ENCODE measurements at regions not wholly inside any gene's neighbourhood (a gene's known extent, or its start where the extent isn't known, plus 50 kb on each side); places are given as distances from the start of the nearest gene placed in this dataset.
"Not testable (repeated sequence)": the region's sequence is repeated elsewhere in the genome, so short reads cannot be mapped to it uniquely, and the experiment has no call there.

DNA sequence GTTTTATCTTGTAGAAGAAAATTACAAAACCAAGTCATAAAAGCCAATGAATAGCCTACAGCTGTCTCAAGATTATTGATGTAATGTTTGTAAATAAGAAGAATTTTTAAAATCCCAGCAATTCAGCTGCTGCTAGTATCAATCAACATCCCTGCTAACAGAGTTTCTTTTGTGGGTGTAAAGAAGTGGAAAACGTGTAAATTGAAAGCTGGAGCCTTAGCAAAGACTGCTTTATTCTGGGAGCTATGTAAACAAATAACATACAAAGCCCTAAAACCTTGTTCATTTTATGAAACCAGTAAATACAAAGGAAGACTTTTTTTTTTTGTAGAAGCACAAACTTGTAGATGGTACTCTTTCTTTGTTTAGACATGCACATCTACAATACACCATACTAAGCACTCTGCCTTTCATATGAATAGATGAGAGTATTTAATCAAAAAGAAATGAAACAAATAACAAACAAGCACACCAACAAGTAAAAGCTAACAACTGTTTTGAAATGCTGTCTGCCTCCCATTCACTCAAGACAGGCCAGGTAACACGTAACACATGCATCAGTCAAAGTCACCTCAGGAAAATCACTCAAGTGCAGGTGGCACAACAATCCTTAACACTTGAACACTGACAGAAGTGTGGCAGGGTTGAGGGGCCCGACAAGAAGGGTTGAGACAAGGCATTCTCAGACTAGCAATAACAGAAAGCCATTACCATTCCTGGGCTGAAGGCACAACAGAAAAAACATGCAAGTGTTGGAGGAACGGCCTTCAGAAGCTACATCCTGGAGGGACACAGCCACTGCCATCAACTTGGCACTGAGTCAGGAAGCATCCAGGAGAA is 1364.0 kb upstream of the SEL1L start:
- H3K27ac ChIP-seq (ENCODE audit: low read depth, low read length): no peak overlapping the region
- no peaks in the 10 kb centered on the region for H3K4me1 ChIP-seq (ENCODE audit: control insufficient read depth in 1 of 2, insufficient read depth in 2 of 2, low read length in 2 of 2)
- no peaks in the 10 kb centered on the region for H3K36me3 ChIP-seq (ENCODE audit: control insufficient read depth in 1 of 2, insufficient read depth in 2 of 2, low read length in 2 of 2)
- H3K27me3 ChIP-seq (ENCODE audit: control insufficient read depth in 1 of 2, insufficient read depth in 2 of 2, low read length in 2 of 2): no peaks in the 10 kb centered on the region
- H3K9me3 ChIP-seq (ENCODE audit: control insufficient read depth in 1 of 2, low read length in 2 of 2): no peaks in the 10 kb centered on the region
- H3K4me3 ChIP-seq (ENCODE audit: low read depth in 1 of 2, low read length in 2 of 2): no peak overlapping the region
- no peak overlapping the region for H3K9ac ChIP-seq (ENCODE audit: low read depth in 1 of 2, low read length in 2 of 2)

DNA sequence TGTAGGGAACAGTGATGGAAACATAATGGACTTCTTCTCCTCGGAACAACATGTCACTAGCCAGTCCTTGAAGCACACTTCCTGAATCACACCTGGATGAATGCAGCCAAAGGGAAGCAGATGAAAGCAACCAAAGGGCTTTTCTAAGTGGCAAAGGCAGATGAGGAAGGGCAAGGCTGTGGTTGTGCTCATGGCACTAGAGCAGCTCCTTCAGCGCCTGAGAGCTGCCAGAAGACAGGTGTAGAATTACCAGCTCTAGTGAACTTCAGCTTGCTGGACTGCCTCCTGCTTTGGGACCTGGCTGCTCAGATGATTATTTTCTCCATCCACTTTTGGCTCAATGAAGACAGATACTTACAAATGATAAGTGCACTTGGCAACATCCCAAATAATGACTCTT is 1372.1 kb upstream of the SEL1L start:
- no peak overlapping the region for H3K4me3 ChIP-seq (ENCODE audit: low read depth in 1 of 2, low read length in 2 of 2)
- peaks cover 0 to 4% of the 10 kb centered on the region in 2 donors for H3K9me3 ChIP-seq (ENCODE audit: control insufficient read depth in 1 of 2, low read length in 2 of 2)
- H3K4me1 ChIP-seq (ENCODE audit: control insufficient read depth in 1 of 2, insufficient read depth in 2 of 2, low read length in 2 of 2): no peaks in the 10 kb centered on the region
- no peaks in the 10 kb centered on the region for H3K36me3 ChIP-seq (ENCODE audit: control insufficient read depth in 1 of 2, insufficient read depth in 2 of 2, low read length in 2 of 2)
- H3K27ac ChIP-seq (ENCODE audit: low read depth, low read length): no peak overlapping the region
- no peaks in the 10 kb centered on the region for H3K27me3 ChIP-seq (ENCODE audit: control insufficient read depth in 1 of 2, insufficient read depth in 2 of 2, low read length in 2 of 2)
- no peak overlapping the region for H3K9ac ChIP-seq (ENCODE audit: low read depth in 1 of 2, low read length in 2 of 2)

DNA sequence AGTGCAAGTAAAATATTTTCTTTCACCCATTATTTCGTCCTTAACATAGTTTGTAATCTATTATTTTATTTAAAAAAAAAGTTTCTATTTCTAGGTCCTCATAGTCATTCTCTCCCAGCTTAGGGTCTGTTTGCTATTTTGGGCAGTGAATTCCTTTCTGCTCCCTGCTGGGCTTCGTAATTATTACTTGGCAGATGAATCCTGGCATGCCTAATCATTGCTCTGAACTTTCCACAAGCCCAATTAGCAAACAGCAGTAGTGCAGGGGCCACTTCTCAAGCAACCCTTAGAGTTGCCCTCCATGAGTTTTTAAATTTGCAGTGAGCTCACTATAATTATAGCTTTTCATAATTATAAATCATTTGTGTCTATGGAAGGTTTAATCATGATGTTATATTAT is 1378.3 kb upstream of the SEL1L start:
- Histone ChIP-seq H3K4me1 (ENCODE audit: control insufficient read depth in 1 of 2, insufficient read depth in 2 of 2, low read length in 2 of 2) (no peaks in the 10 kb centered on the region), H3K27me3 (ENCODE audit: control insufficient read depth in 1 of 2, insufficient read depth in 2 of 2, low read length in 2 of 2) (no peaks in the 10 kb centered on the region), H3K36me3 (ENCODE audit: control insufficient read depth in 1 of 2, insufficient read depth in 2 of 2, low read length in 2 of 2) (no peaks in the 10 kb centered on the region), H3K9ac (ENCODE audit: low read depth in 1 of 2, low read length in 2 of 2) (no peak overlapping the region), H3K9me3 (ENCODE audit: control insufficient read depth in 1 of 2, low read length in 2 of 2) (no peaks in the 10 kb centered on the region), H3K4me3 (ENCODE audit: low read depth in 1 of 2, low read length in 2 of 2) (no peak overlapping the region), H3K27ac (ENCODE audit: low read depth, low read length) (no peak overlapping the region)

DNA sequence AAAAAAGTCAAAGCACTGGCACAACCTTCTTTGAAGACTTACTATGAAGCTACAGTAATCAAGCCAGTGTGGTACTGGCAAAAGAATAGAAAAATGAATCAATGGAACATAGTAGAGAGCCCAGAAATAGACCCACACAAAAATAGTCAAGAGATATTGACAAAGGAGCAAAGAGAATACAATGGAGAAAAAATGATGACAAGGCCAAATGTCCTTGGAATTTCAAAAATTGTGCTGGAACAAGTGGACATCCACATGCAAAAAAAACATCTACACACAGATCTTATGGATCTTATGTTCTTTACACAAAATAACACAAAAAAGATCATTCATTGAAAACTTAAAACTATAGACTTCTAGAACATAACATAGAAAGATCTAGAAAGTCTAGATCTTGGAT is 1379.7 kb upstream of the SEL1L start:
- H3K27me3 ChIP-seq (ENCODE audit: control insufficient read depth in 1 of 2, insufficient read depth in 2 of 2, low read length in 2 of 2): no peaks in the 10 kb centered on the region
- no peak overlapping the region for H3K9ac ChIP-seq (ENCODE audit: low read depth in 1 of 2, low read length in 2 of 2)
- H3K4me1 ChIP-seq (ENCODE audit: control insufficient read depth in 1 of 2, insufficient read depth in 2 of 2, low read length in 2 of 2): no peaks in the 10 kb centered on the region
- H3K36me3 ChIP-seq (ENCODE audit: control insufficient read depth in 1 of 2, insufficient read depth in 2 of 2, low read length in 2 of 2): no peaks in the 10 kb centered on the region
- no peak overlapping the region for H3K4me3 ChIP-seq (ENCODE audit: low read depth in 1 of 2, low read length in 2 of 2)
- no peaks in the 10 kb centered on the region for H3K9me3 ChIP-seq (ENCODE audit: control insufficient read depth in 1 of 2, low read length in 2 of 2)
- no peak overlapping the region for H3K27ac ChIP-seq (ENCODE audit: low read depth, low read length)

DNA sequence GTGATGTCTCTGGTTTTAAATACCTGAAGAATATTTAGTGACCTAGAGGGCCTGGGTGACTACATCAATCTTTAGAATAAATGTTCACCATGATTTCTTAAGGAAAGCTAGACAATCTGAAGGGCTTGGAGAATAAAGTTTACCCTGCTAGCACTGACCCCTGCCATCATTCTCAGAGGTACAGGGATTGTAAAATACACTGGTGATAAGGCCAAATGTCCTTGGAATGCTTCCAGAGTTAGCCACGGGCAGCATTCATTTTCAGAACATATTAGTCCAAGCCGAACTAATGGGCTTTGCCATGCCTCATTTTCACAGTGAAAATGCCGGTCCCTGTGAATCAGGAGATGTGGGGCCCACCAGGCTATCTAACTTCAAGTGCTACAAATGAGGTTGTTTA is 1381.7 kb upstream of the SEL1L start:
- no peak overlapping the region for H3K9ac ChIP-seq (ENCODE audit: low read depth in 1 of 2, low read length in 2 of 2)

DNA sequence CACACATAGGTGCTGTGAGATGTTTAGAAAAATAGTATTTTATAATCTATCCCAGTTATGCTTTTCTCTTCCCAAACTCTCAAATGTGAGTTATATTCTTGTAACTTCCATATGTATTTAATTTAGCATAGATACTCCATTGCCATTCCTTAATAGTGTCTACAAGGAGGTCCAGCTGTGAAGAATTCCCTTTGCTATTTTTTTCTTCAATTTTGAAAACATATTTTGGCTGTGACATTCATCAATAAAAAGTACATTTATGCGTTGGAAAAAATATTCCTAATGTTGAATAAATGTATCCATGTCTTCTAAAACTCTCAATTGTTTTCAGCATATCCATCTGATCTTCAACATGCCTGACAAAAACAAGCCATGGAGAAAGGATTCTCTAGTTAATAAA is 1402.0 kb upstream of the SEL1L start:
- Histone ChIP-seq H3K4me1 (ENCODE audit: control insufficient read depth in 1 of 2, insufficient read depth in 2 of 2, low read length in 2 of 2) (no peaks in the 10 kb centered on the region), H3K27me3 (ENCODE audit: control insufficient read depth in 1 of 2, insufficient read depth in 2 of 2, low read length in 2 of 2) (no peaks in the 10 kb centered on the region), H3K4me3 (ENCODE audit: low read depth in 1 of 2, low read length in 2 of 2) (no peak overlapping the region), H3K36me3 (ENCODE audit: control insufficient read depth in 1 of 2, insufficient read depth in 2 of 2, low read length in 2 of 2) (no peaks in the 10 kb centered on the region), H3K27ac (ENCODE audit: low read depth, low read length) (no peak overlapping the region), H3K9ac (ENCODE audit: low read depth in 1 of 2, low read length in 2 of 2) (no peak overlapping the region), H3K9me3 (ENCODE audit: control insufficient read depth in 1 of 2, low read length in 2 of 2) (no peaks in the 10 kb centered on the region)

More for the DNA sequence above, 1381.7 kb upstream of the SEL1L start:
- Histone ChIP-seq H3K27ac (ENCODE audit: low read depth, low read length) (no peak overlapping the region), H3K27me3 (ENCODE audit: control insufficient read depth in 1 of 2, insufficient read depth in 2 of 2, low read length in 2 of 2) (no peaks in the 10 kb centered on the region), H3K36me3 (ENCODE audit: control insufficient read depth in 1 of 2, insufficient read depth in 2 of 2, low read length in 2 of 2) (no peaks in the 10 kb centered on the region), H3K4me1 (ENCODE audit: control insufficient read depth in 1 of 2, insufficient read depth in 2 of 2, low read length in 2 of 2) (no peaks in the 10 kb centered on the region), H3K9me3 (ENCODE audit: control insufficient read depth in 1 of 2, low read length in 2 of 2) (peaks cover 0 to 5% of the 10 kb centered on the region in 2 donors), H3K4me3 (ENCODE audit: low read depth in 1 of 2, low read length in 2 of 2) (no peak overlapping the region)

DNA sequence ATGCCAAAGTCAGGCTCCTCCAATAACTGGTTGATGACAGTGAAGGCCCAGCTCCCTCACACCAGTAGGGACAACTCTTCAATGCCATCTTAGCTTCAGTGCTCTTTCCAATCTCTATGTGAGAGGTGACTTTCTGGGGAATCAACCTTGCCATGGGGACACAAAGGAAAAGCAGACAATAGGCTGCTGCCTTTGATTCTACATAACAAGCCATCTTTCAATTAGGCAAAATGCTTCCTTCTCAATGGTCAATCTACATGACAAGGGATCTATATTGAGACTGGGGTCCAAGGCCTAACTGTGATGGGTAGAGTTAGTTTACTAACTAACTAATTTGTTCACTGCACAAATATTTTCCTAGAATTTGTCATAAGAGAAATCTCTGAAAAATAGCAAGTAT is 1417.5 kb upstream of the SEL1L start:
- no peak overlapping the region for H3K4me3 ChIP-seq (ENCODE audit: low read depth in 1 of 2, low read length in 2 of 2)
- H3K36me3 ChIP-seq (ENCODE audit: control insufficient read depth in 1 of 2, insufficient read depth in 2 of 2, low read length in 2 of 2): no peaks in the 10 kb centered on the region
- peaks cover 0 to 4% of the 10 kb centered on the region in 2 donors for H3K9me3 ChIP-seq (ENCODE audit: control insufficient read depth in 1 of 2, low read length in 2 of 2)
- no peaks in the 10 kb centered on the region for H3K27me3 ChIP-seq (ENCODE audit: control insufficient read depth in 1 of 2, insufficient read depth in 2 of 2, low read length in 2 of 2)
- H3K4me1 ChIP-seq (ENCODE audit: control insufficient read depth in 1 of 2, insufficient read depth in 2 of 2, low read length in 2 of 2): no peaks in the 10 kb centered on the region
- H3K27ac ChIP-seq (ENCODE audit: low read depth, low read length): no peak overlapping the region
- no peak overlapping the region for H3K9ac ChIP-seq (ENCODE audit: low read depth in 1 of 2, low read length in 2 of 2)

DNA sequence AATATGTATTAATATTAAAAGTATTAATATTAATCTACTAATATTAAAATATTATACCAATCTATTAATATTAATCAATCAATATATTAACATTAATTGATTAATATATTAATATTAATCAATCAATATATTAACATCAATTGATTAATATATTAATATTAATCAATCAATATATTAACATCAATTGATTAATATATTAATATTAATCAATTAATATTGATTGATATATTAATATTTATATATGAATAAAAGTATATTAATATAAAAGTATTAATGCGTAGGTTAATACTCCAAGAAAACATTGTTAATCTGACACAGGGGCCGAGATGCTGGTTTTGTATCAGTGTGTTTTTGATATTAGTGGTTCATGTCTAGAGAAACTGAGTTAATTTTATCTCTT is 1430.1 kb upstream of the SEL1L start:
- no peaks in the 10 kb centered on the region for H3K36me3 ChIP-seq (ENCODE audit: control insufficient read depth in 1 of 2, insufficient read depth in 2 of 2, low read length in 2 of 2)
- no peak overlapping the region for H3K27ac ChIP-seq (ENCODE audit: low read depth, low read length)
- no peaks in the 10 kb centered on the region for H3K4me1 ChIP-seq (ENCODE audit: control insufficient read depth in 1 of 2, insufficient read depth in 2 of 2, low read length in 2 of 2)
- no peaks in the 10 kb centered on the region for H3K27me3 ChIP-seq (ENCODE audit: control insufficient read depth in 1 of 2, insufficient read depth in 2 of 2, low read length in 2 of 2)
- H3K9me3 ChIP-seq (ENCODE audit: control insufficient read depth in 1 of 2, low read length in 2 of 2): no peaks in the 10 kb centered on the region
- H3K4me3 ChIP-seq (ENCODE audit: low read depth in 1 of 2, low read length in 2 of 2): no peak overlapping the region
- H3K9ac ChIP-seq (ENCODE audit: low read depth in 1 of 2, low read length in 2 of 2): no peak overlapping the region

DNA sequence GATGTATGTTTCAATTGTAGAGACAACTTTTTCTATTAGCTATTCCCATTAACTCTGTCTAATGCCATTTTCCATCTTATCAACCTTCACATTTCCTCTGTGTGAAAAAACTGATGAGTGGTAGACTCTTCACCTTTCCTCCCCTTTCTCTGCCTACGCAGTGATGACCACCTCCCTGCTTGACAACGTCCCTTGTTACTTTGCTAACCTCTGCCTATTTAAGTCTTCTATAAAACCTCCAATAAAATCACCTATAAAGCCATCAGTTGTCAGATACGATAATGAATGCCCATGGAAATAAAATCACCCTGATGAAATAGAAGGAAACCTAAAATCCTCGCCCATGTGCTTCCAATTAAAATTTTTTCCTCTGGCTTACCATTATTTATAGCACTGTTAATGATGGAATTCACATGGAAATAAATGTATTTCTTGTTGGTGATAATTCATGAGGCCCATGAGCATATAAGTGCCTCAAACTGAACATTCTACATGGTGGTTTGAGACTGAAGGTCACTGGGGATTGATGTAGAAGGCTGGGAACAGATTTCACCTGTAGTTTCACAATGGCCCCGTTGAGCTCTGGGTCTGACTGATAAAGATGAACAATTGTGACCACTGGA is 1454.0 kb upstream of the SEL1L start:
- no peak overlapping the region for H3K4me3 ChIP-seq (ENCODE audit: low read depth in 1 of 2, low read length in 2 of 2)
- H3K27me3 ChIP-seq (ENCODE audit: control insufficient read depth in 1 of 2, insufficient read depth in 2 of 2, low read length in 2 of 2): no peaks in the 10 kb centered on the region
- no peak overlapping the region for H3K27ac ChIP-seq (ENCODE audit: low read depth, low read length)
- H3K9ac ChIP-seq (ENCODE audit: low read depth in 1 of 2, low read length in 2 of 2): no peak overlapping the region
- H3K4me1 ChIP-seq (ENCODE audit: control insufficient read depth in 1 of 2, insufficient read depth in 2 of 2, low read length in 2 of 2): no peaks in the 10 kb centered on the region
- H3K9me3 ChIP-seq (ENCODE audit: control insufficient read depth in 1 of 2, low read length in 2 of 2): no peaks in the 10 kb centered on the region
- no peaks in the 10 kb centered on the region for H3K36me3 ChIP-seq (ENCODE audit: control insufficient read depth in 1 of 2, insufficient read depth in 2 of 2, low read length in 2 of 2)

DNA sequence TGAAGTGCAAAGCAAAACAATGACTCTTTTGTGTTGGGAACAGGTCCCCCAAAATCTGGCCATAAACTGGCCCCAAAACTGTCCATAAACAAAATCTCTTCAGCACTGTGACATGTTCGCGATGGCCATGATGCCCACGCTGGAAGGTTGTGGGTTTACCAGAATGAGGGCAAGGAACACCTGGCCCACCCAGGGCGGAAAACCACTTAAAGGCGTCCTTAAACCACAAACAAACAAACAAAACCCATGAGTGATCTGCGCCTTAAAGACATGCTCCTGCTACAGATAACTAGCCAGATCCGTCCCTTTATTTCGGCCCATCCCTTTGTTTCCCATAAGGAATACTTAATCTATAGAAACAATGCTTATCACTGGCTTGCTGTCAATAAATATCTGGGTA is 1460.9 kb upstream of the SEL1L start:
- H3K27ac ChIP-seq (ENCODE audit: low read depth, low read length); H3K27me3 ChIP-seq (ENCODE audit: control insufficient read depth in 1 of 2, insufficient read depth in 2 of 2, low read length in 2 of 2); H3K9ac ChIP-seq (ENCODE audit: low read depth in 1 of 2, low read length in 2 of 2); H3K4me1 ChIP-seq (ENCODE audit: control insufficient read depth in 1 of 2, insufficient read depth in 2 of 2, low read length in 2 of 2); H3K9me3 ChIP-seq (ENCODE audit: control insufficient read depth in 1 of 2, low read length in 2 of 2); H3K4me3 ChIP-seq (ENCODE audit: low read depth in 1 of 2, low read length in 2 of 2); H3K36me3 ChIP-seq (ENCODE audit: control insufficient read depth in 1 of 2, insufficient read depth in 2 of 2, low read length in 2 of 2): not testable (repeated sequence)
